Panc1 (cell line): ENCODE measurements at regions not wholly inside any gene's neighbourhood (a gene's known extent, or its start where the extent isn't known, plus 50 kb on each side); places are given as distances from the start of the nearest gene placed in this dataset.

Experiments
- ATAC-seq: fragments of 200-7000 bp; cut with Tn5 transposase; 2 replicates; pipeline ENCODE4 v1.9.1; 2020; ENCODE audit warnings: mild to moderate bottlenecking, moderate library complexity
- BruUV-seq: library from RNA; stranded (reverse); fragments of 400-500 nt; replicated peaks from 2 replicates; lab custom pipeline; 2021; lab: Mats Ljungman, UMichigan
- CTCF ChIA-PET: fragments of 300-600 bp; sonication (Branson Sonifier 250); formaldehyde crosslinking; loops from one replicate; lab custom pipeline; 2022; ENCODE audit warnings: antibody characterized with exemption; lab: Charles Lee
- POLR2A ChIA-PET: fragments of 300-600 bp; sonication (Branson Sonifier 250); formaldehyde crosslinking; loops from one replicate; lab custom pipeline; 2022; ENCODE audit warnings: antibody characterized with exemption; lab: Charles Lee
- DNase-seq: peaks from one replicate; pipeline ENCODE4 v3.0.0-alpha.2; 2010; ENCODE audit warnings: low read depth, low spot score
- H3K27ac ChIP-seq: 2 replicates; pipeline ENCODE4 v1.5.1; 2011; ENCODE audit warnings: mild to moderate bottlenecking, low read length, inconsistent platforms
- H3K27me3 ChIP-seq: fragments of 200-500 bp; sonication (Bioruptor generic); 2 replicates; pipeline ENCODE4 v1.6.0; 2014; ENCODE audit warnings: low read length, inconsistent platforms; ENCODE audit not compliant: control insufficient read depth, insufficient read depth
- H3K36me3 ChIP-seq: fragments of 200-500 bp; sonication (Bioruptor generic); 2 replicates; pipeline ENCODE4 v1.5.1; 2014; ENCODE audit warnings: inconsistent platforms, mild to moderate bottlenecking, low read length, moderate library complexity; ENCODE audit not compliant: control insufficient read depth, insufficient read depth
- H3K4me1 ChIP-seq: 2 replicates; pipeline ENCODE4 v1.5.1; 2011; ENCODE audit warnings: inconsistent platforms, mild to moderate bottlenecking, low read length, moderate library complexity; ENCODE audit not compliant: control insufficient read depth, insufficient read depth
- H3K4me3 ChIP-seq, 2 experiments: 2 replicates each; pipeline ENCODE4 v1.5.1; 2011 to 2012; ENCODE audit warnings: low read depth in 2 of 2, low read length in 2 of 2, mild to moderate bottlenecking in 2 of 2, inconsistent platforms in 1 of 2, moderate library complexity in 1 of 2
- H3K9me3 ChIP-seq: fragments of 200-500 bp; sonication (Bioruptor generic); 2 replicates; pipeline ENCODE4 v1.5.1; 2014; ENCODE audit warnings: low read depth, mild to moderate bottlenecking, inconsistent platforms, low read length, moderate library complexity; ENCODE audit not compliant: control insufficient read depth, insufficient read depth
- POLR2AphosphoS5 ChIP-seq: IDR thresholded peaks from 2 replicates; pipeline ENCODE4 v1.6.1; 2012; ENCODE audit warnings: mild to moderate bottlenecking, low read depth, low read length, moderate library complexity
- SIN3A ChIP-seq: IDR thresholded peaks from 2 replicates; pipeline ENCODE4 v1.6.1; 2012; ENCODE audit warnings: low read depth, mild to moderate bottlenecking, low read length, moderate library complexity, borderline replicate concordance; ENCODE audit not compliant: insufficient read depth
- TCF7L2 ChIP-seq: IDR thresholded peaks from 2 replicates; pipeline ENCODE4 v1.6.1; 2011; ENCODE audit warnings: mild to moderate bottlenecking, low read depth, low read length, inconsistent platforms
- in situ Hi-C: cut with HindIII; loops from 2 replicates; pipeline ENCODE4 v1.10.0; 2016; ENCODE audit warnings: low sequenced_read_pairs, low pct_unique_long_range_greater_than_20kb
- intact Hi-C: fragments of 100-400 bp; cut with micrococcal nuclease; formaldehyde crosslinking; loops from one replicate; pipeline ENCODE4 v1.10.0; 2022; ENCODE audit not compliant: unreplicated experiment
- TF ChIP-seq, protein P1 (sequence below), 2 experiments: IDR thresholded peaks; 2 replicates each; pipeline ENCODE4 v1.6.1; 2011 to 2012; ENCODE audit warnings: low read depth in 2 of 2, control low read depth in 1 of 2, low read length in 1 of 2, mild to moderate bottlenecking in 1 of 2, moderate library complexity in 1 of 2; ENCODE audit not compliant: insufficient read depth in 1 of 2
- TF ChIP-seq, protein P2 (sequence below): fragments of 450-650 bp; IDR thresholded peaks from 2 replicates; pipeline ENCODE4 v1.5.1; 2017; ENCODE audit warnings: mild to moderate bottlenecking

- intact Hi-C loops (no loop called here), in situ Hi-C loops (no loop called here)
- POLR2A ChIA-PET: no interaction called here
- no peak overlapping the region for H3K27ac ChIP-seq
- TF ChIP-seq POLR2AphosphoS5: no peak
- TF ChIP-seq, protein P1, sequence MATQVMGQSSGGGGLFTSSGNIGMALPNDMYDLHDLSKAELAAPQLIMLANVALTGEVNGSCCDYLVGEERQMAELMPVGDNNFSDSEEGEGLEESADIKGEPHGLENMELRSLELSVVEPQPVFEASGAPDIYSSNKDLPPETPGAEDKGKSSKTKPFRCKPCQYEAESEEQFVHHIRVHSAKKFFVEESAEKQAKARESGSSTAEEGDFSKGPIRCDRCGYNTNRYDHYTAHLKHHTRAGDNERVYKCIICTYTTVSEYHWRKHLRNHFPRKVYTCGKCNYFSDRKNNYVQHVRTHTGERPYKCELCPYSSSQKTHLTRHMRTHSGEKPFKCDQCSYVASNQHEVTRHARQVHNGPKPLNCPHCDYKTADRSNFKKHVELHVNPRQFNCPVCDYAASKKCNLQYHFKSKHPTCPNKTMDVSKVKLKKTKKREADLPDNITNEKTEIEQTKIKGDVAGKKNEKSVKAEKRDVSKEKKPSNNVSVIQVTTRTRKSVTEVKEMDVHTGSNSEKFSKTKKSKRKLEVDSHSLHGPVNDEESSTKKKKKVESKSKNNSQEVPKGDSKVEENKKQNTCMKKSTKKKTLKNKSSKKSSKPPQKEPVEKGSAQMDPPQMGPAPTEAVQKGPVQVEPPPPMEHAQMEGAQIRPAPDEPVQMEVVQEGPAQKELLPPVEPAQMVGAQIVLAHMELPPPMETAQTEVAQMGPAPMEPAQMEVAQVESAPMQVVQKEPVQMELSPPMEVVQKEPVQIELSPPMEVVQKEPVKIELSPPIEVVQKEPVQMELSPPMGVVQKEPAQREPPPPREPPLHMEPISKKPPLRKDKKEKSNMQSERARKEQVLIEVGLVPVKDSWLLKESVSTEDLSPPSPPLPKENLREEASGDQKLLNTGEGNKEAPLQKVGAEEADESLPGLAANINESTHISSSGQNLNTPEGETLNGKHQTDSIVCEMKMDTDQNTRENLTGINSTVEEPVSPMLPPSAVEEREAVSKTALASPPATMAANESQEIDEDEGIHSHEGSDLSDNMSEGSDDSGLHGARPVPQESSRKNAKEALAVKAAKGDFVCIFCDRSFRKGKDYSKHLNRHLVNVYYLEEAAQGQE (IDR thresholded peaks at IDR 0.05; ENCODE audit: insufficient read depth in 1 of 2, low read depth in 2 of 2, low read length in 1 of 2): no peak
- TF ChIP-seq SIN3A: no peak
- TF ChIP-seq TCF7L2: no peak
- TF ChIP-seq, protein P2, sequence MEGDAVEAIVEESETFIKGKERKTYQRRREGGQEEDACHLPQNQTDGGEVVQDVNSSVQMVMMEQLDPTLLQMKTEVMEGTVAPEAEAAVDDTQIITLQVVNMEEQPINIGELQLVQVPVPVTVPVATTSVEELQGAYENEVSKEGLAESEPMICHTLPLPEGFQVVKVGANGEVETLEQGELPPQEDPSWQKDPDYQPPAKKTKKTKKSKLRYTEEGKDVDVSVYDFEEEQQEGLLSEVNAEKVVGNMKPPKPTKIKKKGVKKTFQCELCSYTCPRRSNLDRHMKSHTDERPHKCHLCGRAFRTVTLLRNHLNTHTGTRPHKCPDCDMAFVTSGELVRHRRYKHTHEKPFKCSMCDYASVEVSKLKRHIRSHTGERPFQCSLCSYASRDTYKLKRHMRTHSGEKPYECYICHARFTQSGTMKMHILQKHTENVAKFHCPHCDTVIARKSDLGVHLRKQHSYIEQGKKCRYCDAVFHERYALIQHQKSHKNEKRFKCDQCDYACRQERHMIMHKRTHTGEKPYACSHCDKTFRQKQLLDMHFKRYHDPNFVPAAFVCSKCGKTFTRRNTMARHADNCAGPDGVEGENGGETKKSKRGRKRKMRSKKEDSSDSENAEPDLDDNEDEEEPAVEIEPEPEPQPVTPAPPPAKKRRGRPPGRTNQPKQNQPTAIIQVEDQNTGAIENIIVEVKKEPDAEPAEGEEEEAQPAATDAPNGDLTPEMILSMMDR: no peak
- no peaks in the 10 kb centered on the region for H3K36me3 ChIP-seq
- BruUV-seq: no TSS peak
- DNase-seq: no peak
- H3K27me3 ChIP-seq: no peaks in the 10 kb centered on the region
- peaks cover 10% of the 10 kb centered on the region; the same call in 1 of the 2 replicates for H3K9me3 ChIP-seq
- no peak for ATAC-seq
- H3K4me1 ChIP-seq: no peaks in the 10 kb centered on the region
- CTCF ChIA-PET: no interaction called here
- no peak overlapping the region for H3K4me3 ChIP-seq
Observed at GRCh38 chr10:120998782-120999285, 147.7 kb downstream of the WDR11 start.

DNA sequence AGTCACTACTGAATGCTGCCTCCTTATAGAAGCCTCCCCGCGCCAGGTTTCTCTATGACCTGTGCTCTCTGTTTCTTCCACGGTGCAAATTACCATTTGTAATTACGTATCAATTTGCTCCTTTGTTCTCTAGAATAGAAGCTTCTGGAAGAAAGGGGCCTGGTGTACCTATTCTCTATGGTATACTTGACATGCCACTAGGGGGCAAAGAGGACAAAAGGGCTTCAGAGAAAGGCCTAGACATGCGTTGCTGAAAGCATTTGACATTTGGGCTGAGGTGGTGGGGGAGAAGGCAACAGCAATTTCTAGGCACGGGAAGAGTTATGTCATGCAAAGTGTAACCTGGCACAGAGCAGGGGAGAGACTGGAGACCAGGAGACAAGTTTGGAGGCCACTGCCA lies 148.7 kb downstream of the WDR11 start:
- Histone ChIP-seq H3K4me1 (no peaks in the 10 kb centered on the region), H3K36me3 (no peaks in the 10 kb centered on the region), H3K9me3 (no peaks in the 10 kb centered on the region), H3K27me3 (no peaks in the 10 kb centered on the region), H3K4me3 (no peak overlapping the region), H3K27ac (no peak overlapping the region)
- no TSS peak for BruUV-seq
- CTCF ChIA-PET: no interaction called here
- ATAC-seq (no peak), DNase-seq (no peak)
- intact Hi-C loops (no loop called here), in situ Hi-C loops (no loop called here)
- POLR2A ChIA-PET: no interaction called here
- TF ChIP-seq TCF7L2: no peak
- TF ChIP-seq, protein P1 (IDR thresholded peaks at IDR 0.05; ENCODE audit: insufficient read depth in 1 of 2, low read depth in 2 of 2, low read length in 1 of 2): no peak
- TF ChIP-seq, protein P2: peak; percentile 25
